GM21360 (cell line): ENCODE measurements at regions not wholly inside any gene's neighbourhood (a gene's known extent, or its start where the extent isn't known, plus 50 kb on each side); places are given as distances from the start of the nearest gene placed in this dataset.
"Not testable (repeated sequence)": the region's sequence is repeated elsewhere in the genome, so short reads cannot be mapped to it uniquely, and the experiment has no call there.

ENCODE experiments used
- ATAC-seq: cut with Tn5 transposase; IDR thresholded peaks from one replicate; pipeline ENCODE4 v1.9.1; 2021; ENCODE audit warnings: mild to moderate bottlenecking, moderate library complexity; ENCODE audit not compliant: unreplicated experiment

DNA sequence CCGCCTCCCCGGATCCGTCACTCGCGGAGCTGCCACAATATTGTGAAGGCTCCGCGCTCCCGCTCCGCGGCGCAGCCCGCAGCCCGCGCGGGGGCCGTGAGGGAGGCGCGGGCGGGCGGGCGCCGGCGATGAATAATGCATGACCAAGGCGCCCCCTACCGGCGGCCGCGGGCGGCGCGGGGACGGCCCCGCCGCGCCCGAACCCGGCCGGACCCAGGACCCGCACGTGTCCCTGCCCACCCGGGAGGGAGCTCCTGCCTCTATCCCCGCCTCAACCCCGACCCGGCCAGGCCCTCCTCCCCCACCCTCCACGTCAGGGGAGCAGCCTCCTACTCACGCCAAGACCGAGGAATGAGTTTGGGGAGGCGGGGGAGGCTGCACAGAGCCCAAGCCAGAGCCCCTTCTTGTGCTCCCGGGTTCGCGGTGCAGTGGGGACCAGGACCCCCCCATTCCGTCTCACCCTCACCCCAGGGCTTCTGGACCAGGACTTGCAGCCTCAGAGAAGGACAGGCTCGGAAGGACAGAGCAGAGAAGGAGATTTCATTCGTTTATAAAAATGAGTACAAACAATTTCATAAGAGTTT lies 70.8 kb upstream of the CASZ1 start:
- ATAC-seq, result no peak

DNA sequence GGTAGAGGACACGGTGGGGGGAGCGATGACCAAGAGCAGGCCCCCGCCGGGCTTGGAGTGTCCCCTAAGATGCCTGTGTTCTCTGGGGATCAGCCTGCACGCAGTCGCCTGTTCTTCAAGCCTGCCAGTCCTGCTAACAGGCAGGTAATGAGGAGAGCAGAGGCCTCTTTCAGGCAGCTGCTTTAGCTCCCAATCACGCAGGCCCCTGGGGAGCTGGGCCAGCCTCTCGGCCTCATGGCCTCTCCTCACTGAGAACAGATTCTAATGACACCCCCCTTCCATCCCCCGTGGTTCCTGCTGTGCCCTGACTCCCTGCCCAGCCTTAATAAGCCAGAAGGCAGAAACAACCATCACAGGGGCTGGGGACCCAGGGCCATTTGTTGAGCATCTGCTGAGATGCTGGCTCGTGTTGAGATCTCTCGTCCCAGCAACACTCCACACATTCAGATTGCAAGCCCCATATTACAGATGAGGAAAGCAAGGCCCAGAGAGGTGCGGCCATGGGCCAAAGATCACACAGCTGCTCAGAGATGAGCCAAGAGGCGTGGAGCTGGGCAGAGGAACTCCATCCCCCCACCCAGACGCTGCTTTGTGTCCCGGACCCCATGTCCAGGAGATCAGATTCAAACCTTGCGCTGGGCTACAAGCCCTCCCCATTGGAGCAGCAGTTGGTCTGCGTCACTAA lies 71.6 kb upstream of the CASZ1 start:
- no peak for ATAC-seq

DNA sequence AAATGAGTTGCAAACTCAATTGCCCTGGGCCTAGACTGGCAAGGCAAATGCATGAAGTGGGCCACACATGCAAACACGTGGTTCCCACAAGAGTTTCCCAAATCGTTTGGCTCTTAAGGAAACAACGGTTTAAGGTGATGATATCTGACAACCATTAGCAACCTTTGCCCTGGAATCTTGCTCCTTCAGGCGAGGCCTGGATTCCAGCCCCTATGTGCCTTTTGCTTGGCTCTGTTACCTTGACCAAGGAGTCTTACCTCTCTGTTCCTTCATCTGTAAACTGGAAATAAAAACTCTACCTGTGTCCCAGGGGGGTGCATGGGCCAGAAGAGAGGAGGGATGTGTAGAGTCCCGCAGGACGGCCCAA lies 72.1 kb upstream of the CASZ1 start:
- ATAC-seq, result no peak

DNA sequence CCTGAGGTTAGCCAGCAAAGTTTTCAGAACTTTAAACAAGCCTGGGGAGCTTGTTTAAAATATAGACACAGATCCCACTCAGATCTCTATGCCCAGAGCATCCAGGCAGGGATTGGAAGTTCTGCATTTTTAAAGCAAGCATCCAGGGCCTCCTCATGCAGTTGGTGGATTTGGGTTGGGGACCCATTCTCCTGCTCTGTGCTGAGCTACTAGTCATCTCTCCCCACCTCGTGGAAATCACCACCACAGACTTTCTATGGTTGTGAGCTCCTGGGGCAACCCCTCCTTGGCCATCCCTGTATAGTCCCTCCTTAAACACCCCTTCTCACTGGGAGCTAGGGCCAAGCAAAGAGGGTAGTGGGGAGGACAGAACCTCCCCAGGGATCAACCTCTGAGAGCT lies 73.5 kb upstream of the CASZ1 start:
- ATAC-seq, result no peak

DNA sequence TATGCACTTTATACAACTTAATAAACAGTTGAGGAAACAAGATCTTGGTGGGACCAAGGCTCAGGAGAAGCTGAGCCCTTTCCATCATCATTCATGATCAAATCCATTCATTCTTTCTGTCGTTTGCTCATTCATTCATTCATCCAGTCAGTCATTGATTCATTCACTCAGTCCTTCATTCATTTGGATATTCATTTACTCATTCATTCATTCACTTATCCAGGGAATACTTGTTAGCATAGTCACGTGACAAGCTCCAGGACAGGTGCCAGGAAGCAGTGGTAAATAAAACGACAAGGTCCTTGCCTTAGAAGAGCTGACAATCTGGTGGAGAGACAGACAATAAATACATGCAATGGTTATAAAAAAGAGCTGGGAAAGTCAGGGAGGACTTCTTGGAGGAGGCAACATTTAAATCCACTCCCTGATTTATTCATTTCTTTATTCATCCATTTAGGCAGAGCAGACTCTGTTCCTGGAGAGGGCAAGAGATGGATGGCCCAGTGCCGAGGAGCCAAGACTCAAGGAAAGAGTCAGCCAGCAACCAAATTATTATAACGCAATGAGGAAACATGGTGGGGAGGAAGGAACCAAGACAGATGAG lies 74.1 kb upstream of the CASZ1 start:
- ATAC-seq, result no peak

DNA sequence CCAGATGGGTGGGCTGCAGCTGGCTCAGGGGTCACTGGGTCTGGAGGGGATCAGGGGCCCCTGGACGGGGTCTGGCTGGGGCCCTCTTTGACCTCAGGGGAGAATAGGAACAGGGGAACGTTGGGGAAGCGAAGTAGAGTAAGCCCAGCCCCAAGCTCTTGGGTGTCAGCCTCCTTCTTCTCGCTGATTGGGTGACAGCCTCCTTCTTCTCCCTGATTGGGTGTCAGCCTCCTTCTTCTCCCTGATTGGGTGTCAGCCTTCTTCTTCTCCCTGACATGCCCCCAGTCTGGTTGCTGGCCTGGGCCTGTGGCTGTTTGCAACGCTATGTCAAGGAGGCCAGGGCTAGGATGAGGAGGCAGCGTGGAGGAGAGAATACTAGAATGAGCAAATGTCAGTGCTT lies 76.7 kb upstream of the CASZ1 start:
- no peak for ATAC-seq

DNA sequence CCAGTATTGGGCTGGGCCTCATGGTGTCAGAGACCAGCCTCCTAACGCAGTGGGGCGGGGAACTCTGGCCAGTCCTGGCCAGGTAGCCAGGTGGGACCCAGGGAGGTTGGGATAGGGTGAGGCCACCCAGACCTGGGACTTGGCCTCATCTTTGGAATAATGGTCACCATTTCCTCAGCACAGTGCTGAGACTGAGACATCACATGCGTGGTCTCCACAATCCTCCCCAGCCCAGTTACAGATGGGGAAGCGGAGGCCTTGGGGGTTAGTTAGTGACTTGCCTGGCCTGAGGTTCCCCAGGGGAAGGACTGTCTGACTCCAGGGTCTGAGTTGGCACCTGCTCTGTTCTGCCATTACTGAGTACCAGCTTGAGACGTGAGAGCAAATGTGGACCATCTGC lies 77.9 kb upstream of the CASZ1 start:
- no peak for ATAC-seq

DNA sequence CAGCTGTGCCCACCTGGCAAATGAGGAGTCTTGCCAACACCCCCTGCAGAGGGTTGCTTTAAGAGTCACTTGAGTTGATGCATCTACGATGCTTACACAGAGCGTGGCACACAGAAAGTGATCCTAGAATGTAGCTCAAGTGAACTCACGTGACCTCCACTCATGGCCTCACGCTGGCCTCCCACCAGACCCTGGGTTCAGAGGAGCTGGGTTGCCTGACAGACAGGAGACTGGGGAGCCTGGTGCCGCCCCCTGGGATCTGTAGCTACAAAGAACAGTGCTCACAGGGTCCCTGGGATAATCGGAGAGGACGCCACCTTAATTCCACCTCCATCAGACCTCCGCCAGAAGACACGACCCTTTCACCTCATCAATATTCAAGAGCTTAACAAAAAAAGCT lies 81.4 kb upstream of the CASZ1 start:
- no peak for ATAC-seq

DNA sequence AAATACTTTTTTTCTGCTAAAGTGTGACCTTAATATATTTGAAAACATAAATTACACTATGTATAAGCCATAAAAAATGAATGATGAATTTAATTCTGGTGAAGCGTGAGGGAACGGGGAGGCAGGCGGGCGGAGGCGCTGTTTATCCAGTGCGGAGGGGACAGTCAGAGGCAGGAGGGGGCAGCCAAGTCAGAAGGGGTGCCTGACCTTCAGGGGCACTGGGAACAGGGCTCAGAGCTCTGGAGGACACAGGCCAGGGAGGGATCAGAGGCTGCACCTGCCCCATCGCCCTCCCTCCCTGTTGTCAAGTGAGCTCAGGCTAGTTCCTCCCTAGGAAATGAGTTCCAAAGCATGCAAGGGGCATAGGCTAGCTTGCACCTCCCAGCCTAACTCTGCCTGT lies 82.0 kb upstream of the CASZ1 start:
- ATAC-seq, result no peak

DNA sequence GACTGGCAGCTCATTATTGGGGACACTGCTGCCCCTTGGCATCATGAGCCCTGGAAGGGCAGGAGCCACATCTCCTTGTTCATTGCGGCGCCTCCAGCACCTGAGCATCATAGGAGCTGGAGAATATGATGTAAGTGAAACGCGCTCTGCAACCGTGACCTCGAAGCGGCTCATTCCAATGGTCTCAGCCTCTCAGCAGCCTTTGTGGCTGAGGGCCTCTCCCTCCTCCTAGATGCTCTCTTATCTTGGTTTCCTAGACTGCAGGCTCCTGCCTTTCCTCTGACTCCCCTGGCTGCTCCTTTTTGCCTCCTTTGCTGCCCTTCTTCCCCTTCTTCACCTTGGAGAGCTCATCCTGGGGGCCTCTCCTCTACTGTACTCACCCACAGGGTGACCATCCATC lies 83.6 kb upstream of the CASZ1 start:
- ATAC-seq, result no peak

DNA sequence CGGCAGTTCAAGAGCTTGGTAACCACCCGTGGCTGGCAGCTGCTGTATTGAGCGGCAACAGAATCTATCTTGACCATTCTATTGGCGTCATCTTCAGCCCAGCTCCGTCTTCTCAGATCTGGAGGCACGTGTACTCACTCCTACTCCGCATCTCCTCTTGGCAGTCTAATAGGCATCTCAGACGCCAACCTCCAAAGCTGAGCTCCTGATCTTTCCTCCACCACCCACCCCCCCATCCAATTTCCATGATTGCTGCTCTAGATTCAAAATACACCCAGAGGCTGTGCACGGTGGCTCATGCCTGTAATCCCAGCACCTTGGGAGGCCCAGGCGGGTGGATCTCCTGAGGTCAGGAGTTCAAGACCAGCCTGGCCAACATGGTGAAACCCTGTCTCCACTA lies 84.6 kb upstream of the CASZ1 start:
- ATAC-seq, result no peak

DNA sequence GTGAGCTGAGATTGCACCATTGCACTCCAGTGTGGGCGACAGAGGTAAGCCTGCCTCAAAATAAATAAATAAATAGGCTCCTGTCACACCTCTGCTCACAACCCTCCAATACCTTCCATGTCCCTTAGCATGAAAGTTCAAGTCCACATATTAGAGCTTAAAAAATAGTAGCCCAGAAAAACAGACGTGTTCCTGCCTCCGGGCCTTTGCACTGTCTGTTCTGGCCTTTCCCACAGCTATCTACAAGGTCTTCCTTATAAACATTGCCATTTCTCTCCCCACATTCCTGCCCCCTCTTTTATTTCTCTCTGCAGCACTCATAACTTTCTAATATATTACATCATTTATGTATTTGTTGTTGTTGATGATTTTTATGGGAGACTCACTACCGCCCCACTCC lies 85.6 kb upstream of the CASZ1 start:
- ATAC-seq, result no peak

DNA sequence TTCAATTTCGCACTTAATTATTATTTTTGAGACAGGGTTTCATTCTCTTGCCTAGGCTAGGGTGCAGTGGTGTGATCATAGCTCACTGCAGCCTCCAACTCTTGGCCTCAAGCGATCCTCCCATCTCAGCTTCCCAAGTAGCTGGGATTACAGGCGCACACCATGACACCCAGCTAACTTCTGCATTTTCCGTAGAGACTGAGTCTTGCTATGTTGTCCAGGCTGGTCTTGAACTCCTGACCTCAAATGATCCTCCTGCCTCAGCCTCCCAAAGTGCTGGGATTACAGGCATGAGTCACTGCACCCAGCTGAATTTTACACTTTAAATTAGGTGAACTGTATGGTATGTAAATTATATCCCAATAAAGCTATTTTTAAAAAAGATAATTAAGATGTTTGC lies 90.6 kb upstream of the CASZ1 start:
- ATAC-seq, result not testable (repeated sequence)

DNA sequence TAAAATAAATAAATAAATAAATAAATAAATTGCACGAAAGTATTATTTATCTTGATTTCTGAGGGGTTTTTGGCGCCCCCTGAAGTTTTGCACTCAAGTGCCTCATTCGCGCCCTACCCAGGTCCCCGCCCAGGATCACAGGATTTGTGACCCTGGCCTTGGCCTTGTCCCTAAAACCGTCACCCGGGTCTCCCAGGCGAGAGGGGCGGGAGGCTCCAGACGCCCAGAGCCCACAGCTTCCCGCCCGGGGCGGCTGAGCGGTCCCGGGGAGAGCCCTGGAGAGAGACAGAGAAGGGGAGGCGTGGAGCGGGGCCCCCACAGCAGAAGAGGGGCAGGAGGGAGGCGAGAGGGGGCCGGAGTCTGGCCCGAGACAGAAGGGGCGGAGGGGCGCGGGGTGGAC lies 91.8 kb upstream of the CASZ1 start:
- ATAC-seq, result no peak

DNA sequence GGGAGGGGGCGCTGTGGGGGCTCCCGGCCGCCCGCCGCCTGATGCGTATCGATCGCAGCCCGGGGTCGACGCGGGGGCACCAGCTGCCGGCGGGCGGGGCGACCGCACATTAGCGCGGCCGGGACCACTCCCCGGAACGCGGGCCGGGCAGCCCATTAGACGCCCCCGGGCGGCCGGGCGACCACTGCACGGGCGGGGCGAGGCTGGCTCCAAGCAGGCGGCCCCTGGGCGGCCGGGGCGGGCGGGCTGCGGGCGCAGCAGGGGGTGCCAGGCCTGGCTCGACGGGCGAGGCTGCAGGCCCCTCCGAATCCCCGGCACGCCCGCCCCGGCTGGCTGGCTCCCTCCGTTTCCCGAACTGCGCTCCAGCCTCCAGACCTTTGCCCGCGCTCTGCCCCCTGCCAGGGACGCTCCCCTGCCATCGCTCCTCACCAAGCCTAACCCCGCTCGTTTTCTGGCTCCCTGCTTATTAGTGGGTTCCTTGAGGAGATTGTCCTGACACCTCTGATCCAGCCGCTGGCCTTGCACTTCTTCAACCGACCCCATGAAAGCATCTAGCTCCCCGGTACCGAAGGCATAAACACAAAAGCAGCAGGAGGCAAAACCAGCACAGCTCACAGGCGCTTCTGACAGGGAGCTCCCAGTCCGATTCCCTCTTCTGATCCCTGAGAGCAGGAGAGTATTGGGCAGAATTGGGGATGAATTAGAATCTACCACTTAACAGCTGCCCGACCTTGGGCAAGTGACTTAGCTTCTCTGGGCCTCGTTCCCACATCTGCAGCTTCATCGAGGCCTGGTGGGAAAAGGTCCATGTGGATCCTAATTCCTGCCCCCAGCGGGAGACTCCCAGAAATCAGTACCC lies 92.6 kb upstream of the CASZ1 start:
- ATAC-seq, result no peak

DNA sequence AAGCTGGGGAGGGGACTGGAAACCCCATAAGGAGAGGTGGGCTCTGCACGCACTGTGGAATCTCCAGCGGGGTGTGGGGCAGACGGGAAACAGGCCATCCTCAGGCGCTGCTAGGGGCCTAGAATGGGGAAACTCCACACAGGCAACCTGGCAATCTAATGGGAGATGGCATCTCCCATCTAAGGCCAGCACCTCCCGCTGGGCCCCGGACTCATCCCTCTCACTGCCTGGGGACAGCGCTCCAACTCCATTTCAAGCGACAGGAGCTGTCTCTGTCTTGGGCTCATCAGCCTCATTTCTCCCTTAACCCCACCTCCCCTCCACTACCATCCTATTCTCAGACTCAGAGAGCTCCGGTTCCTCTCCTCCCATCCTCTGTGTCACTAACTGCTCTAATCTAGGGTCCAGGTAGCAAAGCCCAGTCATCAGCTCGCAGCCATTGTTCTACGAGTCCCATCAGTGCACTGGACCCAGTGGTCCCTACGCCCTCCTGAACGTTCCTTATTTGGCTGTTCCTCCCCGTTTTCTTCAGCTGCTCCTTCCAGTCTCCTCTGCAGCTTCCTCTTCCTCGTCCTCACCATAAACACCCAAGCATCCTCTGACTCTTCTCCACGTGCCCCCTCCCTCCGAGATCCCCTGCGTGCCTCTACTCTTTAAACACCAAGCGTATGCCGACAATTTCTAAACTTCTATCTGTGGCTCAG lies 93.4 kb upstream of the CASZ1 start:
- no peak for ATAC-seq

DNA sequence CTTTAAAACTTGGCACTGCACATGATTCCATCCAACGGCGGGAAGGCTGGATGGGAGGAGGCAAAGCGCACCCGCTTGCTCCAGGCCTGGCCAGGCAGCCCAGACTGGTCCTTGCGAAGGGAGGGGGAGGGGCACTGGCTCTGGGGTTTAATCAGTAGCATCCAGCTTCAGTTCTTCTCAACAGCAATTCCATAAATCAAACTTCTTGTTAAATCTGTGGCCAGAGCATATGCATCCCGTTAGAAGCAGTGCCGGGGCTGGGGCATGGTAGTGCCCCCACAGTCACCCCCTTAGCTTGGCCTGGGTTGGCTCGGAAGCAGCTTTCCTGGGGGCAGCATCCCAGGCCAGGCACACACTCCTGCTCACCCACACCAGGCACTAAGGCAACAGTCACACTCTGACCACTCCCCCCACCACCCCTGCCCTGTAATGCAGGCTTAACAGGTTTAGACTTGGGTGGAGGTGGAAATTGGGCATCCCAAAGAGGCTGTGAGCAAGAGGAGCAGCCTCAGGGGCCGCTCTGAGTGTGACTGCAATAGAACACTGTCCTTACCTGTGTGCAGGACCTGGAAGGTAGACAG lies 94.1 kb upstream of the CASZ1 start:
- ATAC-seq, result no peak

DNA sequence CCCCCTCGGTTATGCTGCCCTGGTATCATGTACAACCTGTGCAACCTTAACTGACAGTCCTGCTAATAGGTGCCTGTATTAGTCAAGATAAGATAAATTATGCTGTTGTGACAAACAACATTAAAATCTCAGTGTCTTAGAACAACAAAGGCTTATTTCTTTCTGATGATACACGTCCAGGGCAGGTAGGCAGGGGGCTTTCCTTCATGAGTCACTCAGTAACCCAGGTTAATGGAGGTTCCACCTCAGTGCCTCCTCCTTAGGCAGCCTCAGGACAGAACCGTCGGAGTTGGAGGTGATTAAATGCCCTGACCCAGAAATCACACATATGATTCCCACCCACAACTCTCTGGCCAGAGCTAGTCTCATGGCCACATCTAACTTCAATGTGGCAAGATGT lies 94.6 kb upstream of the CASZ1 start:
- ATAC-seq, result no peak

DNA sequence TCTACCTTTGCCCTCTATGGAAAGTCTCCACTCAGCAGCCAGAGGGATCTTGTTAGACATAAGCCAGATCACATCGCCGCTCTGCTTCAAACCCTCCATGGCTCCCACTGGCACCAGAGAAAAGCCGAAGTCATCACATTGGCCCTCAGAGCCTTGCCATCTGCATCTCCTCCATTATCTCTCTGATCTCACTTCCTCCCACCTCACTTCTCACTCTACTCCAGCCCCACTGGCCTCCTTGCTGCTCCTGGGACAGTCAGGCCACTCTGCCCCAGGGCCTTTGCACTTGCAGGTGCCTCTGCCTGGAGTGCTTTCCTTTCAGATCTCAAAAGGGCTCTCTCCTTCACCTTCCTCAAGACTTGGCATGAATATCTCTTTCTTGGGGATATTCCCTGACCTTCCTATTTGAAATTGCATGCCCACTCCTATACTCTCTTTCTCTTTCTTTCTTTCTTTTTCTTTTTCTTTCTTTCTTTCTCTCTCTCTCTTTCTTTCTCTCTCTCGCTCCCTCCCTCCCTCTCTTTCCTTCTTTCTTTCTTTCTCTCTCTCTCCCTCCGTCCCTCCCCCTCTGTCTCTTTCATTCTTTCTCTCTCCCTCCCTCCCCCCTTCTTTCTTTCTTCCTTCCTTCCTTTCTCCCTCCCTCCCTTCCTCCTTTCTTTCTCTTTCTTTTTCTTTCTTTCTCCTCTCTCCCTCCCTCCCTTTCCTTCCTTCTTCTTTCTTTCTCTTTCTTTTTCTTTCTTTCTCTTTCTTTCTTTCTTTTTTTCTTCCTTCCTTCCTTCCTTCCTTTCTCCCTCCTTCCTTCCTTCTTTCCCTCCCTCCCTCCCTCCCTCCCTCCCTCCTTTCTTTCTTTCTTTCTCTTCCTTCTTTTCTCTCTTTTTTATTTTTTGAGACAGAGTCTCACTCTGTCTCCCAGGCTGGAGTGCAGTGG lies 96.0 kb upstream of the CASZ1 start:
- no peak for ATAC-seq

DNA sequence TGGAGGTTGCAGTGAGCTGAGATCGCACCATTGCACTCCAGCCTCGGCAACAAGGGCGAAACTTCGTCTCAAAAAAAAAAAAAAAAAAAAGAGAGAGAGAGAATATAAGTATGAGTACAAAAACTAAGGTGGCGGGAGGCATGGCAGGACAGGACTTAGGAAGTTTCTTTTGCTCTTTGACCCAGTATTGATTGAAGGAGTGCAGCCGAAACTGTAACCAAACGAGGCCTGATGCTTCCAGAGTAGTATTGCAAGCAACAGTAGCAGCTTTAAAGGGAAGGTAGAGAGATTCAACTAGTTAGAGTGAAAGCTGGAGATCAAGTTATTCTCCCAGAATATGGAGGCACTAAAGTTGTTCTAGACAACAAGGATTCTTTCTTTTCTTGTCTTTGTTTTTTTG lies 99.2 kb upstream of the CASZ1 start:
- no peak for ATAC-seq
